IPS-NIHi7 (cell line): ENCODE measurements at regions not wholly inside any gene's neighbourhood (a gene's known extent, or its start where the extent isn't known, plus 50 kb on each side); places are given as distances from the start of the nearest gene placed in this dataset.

ENCODE experiments used
- DNase-seq: peaks from one replicate; pipeline ENCODE4 v3.0.0; 2012; ENCODE audit warnings: mixed read lengths; ENCODE audit errors: extremely low spot score

- DNase-seq = no peak
Observed at GRCh38 chr6:109295109-109295773, 87.0 kb downstream of the CD164 start.

- DNase-seq = no peak
Observed at GRCh38 chr6:109292983-109293586, 89.2 kb downstream of the CD164 start.

- DNase-seq = no peak
Observed at GRCh38 chr6:109292420-109292819, 89.8 kb downstream of the CD164 start.

- no peak for DNase-seq
Observed at GRCh38 chr6:109291902-109292301, 90.4 kb downstream of the CD164 start.

- DNase-seq = no peak
Observed at GRCh38 chr6:109290143-109290931, 91.9 kb downstream of the CD164 start.

GRCh38 chr6:109285366-109285765 is 96.9 kb downstream of the CD164 start:
- no peak for DNase-seq

- no peak for DNase-seq
Observed at GRCh38 chr6:109284675-109285074, 97.6 kb downstream of the CD164 start.

- DNase-seq = no peak
Observed at GRCh38 chr6:109282756-109283155, 99.5 kb downstream of the CD164 start.

GRCh38 chr6:109279628-109280027 is 102.6 kb downstream of the CD164 start:
- no peak for DNase-seq

GRCh38 chr6:109271622-109272021 is 110.6 kb downstream of the CD164 start:
- DNase-seq = no peak

GRCh38 chr6:109269953-109270517 is 112.2 kb downstream of the CD164 start:
- DNase-seq = no peak

- DNase-seq = no peak
Observed at GRCh38 chr6:109269057-109269456, 113.2 kb downstream of the CD164 start.

- DNase-seq = no peak
Observed at GRCh38 chr6:109265530-109265929, 116.7 kb downstream of the CD164 start.

- DNase-seq = no peak
Observed at GRCh38 chr6:109263873-109264700, 118.2 kb downstream of the CD164 start.

GRCh38 chr6:109262261-109262660 is 120.0 kb downstream of the CD164 start:
- no peak for DNase-seq

- DNase-seq = no peak
Observed at GRCh38 chr6:109261811-109262210, 120.5 kb downstream of the CD164 start.

- no peak for DNase-seq
Observed at GRCh38 chr6:109260701-109261100, 121.6 kb downstream of the CD164 start.

GRCh38 chr6:109260126-109260525 is 122.1 kb downstream of the CD164 start:
- no peak for DNase-seq

GRCh38 chr6:109258129-109258528 is 124.1 kb downstream of the CD164 start:
- no peak for DNase-seq

- no peak for DNase-seq
Observed at GRCh38 chr6:109257494-109257893, 124.8 kb downstream of the CD164 start.

GRCh38 chr6:109255946-109256640 is 126.2 kb downstream of the CD164 start:
- DNase-seq = no peak
